ENCODE measurements at regions not wholly inside any gene's neighbourhood (a gene's known extent, or its start where the extent isn't known, plus 50 kb on each side); places are given as distances from the start of the nearest gene placed in this dataset.

DNA sequence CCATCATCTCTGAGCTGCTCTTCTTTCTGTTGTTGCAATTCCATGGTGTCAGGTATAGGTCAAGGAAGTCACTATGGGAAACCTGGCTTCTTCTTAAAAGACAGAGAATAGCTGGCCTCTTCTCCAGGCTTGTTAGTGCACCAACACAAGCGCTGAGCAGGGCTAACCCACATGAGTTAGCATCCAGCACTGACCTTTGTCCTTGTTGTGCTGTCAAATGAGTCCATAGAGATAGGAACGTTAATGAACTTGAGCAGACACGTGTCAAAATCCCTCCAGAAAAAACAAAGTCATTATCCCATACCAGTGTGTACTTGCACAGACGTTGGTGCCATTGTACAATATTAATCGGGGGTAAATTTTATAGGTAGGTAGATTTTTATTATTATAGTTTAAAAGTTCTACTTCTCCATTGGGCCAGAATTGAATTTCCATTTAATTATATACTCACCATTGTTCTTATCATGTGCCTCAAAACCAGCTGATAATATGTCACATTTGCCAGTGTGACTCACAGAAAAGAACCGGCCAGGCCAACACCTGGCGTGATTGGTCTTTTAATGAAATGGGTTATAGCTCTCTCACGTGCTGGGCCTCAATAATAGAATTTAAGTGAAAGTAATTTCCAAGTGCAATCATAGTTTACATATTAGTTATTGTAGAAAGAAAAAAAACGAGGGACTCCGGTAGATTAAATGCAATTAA, 468.8 kb upstream of the MGMT start:
- Histone ChIP-seq H3K9me3 (ENCODE audit: control insufficient read depth, low read length) (no peaks in the 10 kb centered on the region), H3K27me3 (ENCODE audit: control insufficient read depth, insufficient read depth, low read length) (no peaks in the 10 kb centered on the region), H3K4me1 (no peaks in the 10 kb centered on the region), H2AFZ (no peak overlapping the region), H3K9ac (no peak overlapping the region), H3K4me3 (ENCODE audit: low read depth, low read length) (no peak overlapping the region), H3K36me3 (ENCODE audit: control insufficient read depth, insufficient read depth, low read length) (no peaks in the 10 kb centered on the region), H3K27ac (no peak overlapping the region), H3K79me2 (no peaks in the 10 kb centered on the region), H3K4me2 (ENCODE audit: low read length) (no peak overlapping the region)
- TF ChIP-seq, protein P1, sequence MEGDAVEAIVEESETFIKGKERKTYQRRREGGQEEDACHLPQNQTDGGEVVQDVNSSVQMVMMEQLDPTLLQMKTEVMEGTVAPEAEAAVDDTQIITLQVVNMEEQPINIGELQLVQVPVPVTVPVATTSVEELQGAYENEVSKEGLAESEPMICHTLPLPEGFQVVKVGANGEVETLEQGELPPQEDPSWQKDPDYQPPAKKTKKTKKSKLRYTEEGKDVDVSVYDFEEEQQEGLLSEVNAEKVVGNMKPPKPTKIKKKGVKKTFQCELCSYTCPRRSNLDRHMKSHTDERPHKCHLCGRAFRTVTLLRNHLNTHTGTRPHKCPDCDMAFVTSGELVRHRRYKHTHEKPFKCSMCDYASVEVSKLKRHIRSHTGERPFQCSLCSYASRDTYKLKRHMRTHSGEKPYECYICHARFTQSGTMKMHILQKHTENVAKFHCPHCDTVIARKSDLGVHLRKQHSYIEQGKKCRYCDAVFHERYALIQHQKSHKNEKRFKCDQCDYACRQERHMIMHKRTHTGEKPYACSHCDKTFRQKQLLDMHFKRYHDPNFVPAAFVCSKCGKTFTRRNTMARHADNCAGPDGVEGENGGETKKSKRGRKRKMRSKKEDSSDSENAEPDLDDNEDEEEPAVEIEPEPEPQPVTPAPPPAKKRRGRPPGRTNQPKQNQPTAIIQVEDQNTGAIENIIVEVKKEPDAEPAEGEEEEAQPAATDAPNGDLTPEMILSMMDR (IDR thresholded peaks at IDR 0.05): no peak

DNA sequence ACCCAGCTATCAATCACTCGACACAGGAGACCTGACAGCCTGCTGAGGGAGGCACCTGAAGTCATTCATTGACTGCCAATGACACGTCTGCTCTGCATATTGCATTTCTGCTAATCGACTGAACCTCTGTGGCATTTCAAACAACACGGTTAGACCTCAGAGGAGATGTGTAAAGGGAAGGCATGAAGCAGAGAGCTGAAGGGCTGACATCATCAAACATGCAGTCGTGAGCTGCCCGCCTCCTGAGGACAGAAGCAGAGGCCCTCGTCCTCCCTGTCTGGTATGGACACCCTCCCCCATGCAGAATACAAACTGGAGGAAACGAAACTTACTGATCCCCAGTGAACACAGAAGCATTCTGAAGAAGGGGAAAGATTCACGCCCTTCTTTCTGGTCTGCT, 462.6 kb upstream of the MGMT start:
- Histone ChIP-seq H3K9ac (no peak overlapping the region), H3K27me3 (ENCODE audit: control insufficient read depth, insufficient read depth, low read length) (no peaks in the 10 kb centered on the region), H3K79me2 (no peaks in the 10 kb centered on the region), H3K4me1 (no peaks in the 10 kb centered on the region), H3K36me3 (ENCODE audit: control insufficient read depth, insufficient read depth, low read length) (no peaks in the 10 kb centered on the region), H3K9me3 (ENCODE audit: control insufficient read depth, low read length) (no peaks in the 10 kb centered on the region), H3K4me3 (ENCODE audit: low read depth, low read length) (no peak overlapping the region), H3K4me2 (ENCODE audit: low read length) (no peak overlapping the region), H2AFZ (no peak overlapping the region), H3K27ac (no peak overlapping the region)
- TF ChIP-seq, protein P1 (IDR thresholded peaks at IDR 0.05): no peak

DNA sequence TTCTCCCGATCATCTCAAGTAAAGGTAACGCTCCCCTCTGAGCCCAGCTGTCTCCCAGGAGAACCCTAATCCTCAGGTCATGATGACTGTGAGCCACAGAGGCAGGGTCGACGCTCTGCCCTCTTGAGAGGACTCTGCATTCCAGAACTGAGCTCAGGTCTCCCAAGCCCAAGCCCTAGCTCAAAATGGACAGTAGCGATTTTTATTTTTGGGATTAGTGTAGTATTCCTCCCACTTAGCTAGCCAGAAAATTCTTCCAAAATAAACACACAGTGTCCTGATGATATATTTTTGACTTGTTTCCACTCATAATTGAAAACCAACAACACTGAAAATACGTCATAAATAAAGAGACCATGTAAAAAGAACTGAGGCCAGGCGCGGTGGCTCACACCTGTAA, 462.0 kb upstream of the MGMT start:
- Histone ChIP-seq H3K79me2 (no peaks in the 10 kb centered on the region), H3K4me3 (ENCODE audit: low read depth, low read length) (no peak overlapping the region), H3K4me2 (ENCODE audit: low read length) (no peak overlapping the region), H3K27ac (no peak overlapping the region), H3K4me1 (no peaks in the 10 kb centered on the region), H2AFZ (no peak overlapping the region), H3K27me3 (ENCODE audit: control insufficient read depth, insufficient read depth, low read length) (no peaks in the 10 kb centered on the region), H3K9ac (no peak overlapping the region), H3K36me3 (ENCODE audit: control insufficient read depth, insufficient read depth, low read length) (no peaks in the 10 kb centered on the region), H3K9me3 (ENCODE audit: control insufficient read depth, low read length) (no peaks in the 10 kb centered on the region)
- TF ChIP-seq, protein P1 (IDR thresholded peaks at IDR 0.05): no peak

DNA sequence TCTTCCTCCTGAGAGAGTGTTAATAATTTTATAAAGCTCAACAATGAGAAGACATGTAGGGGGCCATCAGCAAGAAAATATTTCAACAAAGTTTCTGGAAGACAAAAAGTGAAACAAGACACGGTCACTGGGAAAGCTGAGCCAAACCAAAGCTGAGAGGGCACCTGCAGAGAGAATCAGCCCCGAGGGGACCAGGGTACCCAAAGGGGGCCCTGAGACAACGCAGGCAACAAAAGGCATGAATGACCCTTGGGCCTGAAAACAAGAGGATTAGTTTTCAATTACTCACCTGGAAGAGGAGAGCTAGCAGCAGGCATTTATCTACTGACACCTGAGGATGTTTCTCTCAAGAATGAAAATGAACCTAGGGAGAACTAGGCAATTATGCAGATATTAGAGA, 461.2 kb upstream of the MGMT start:
- TF ChIP-seq, protein P1 (IDR thresholded peaks at IDR 0.05): no peak

DNA sequence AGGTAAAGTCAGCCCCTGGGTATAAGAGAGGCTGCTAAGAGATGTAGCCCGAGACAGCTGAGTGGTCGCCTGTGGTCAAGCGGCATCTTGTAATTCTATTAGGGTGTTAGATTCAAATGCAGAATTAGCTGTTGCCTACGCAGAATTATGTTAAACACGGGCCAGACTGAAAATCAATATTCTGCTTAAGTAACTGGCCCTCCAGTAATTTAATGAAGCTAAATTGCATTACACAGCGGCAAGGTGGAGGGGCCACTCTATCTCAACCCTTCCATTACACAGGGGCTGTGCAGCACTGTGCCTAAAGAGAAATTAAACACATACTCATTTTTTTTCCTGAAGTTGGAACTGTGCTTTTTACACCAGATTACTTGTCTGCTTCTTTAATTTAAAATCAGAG, 448.5 kb upstream of the MGMT start:
- H3K27me3 ChIP-seq (ENCODE audit: control insufficient read depth, insufficient read depth, low read length): no peaks in the 10 kb centered on the region
- no peak overlapping the region for H3K4me2 ChIP-seq (ENCODE audit: low read length)
- H3K79me2 ChIP-seq: no peaks in the 10 kb centered on the region
- H3K4me3 ChIP-seq (ENCODE audit: low read depth, low read length): no peak overlapping the region
- H3K4me1 ChIP-seq: peaks cover 5% of the 10 kb centered on the region
- no peaks in the 10 kb centered on the region for H3K9me3 ChIP-seq (ENCODE audit: control insufficient read depth, low read length)
- H3K27ac ChIP-seq: no peak overlapping the region
- H3K36me3 ChIP-seq (ENCODE audit: control insufficient read depth, insufficient read depth, low read length): no peaks in the 10 kb centered on the region
- no peak overlapping the region for H2AFZ ChIP-seq
- H3K9ac ChIP-seq: no peak overlapping the region
- TF ChIP-seq, protein P1 (IDR thresholded peaks at IDR 0.05): no peak

More for the DNA sequence above, 461.2 kb upstream of the MGMT start:
- Histone ChIP-seq H3K79me2 (no peaks in the 10 kb centered on the region), H3K4me2 (ENCODE audit: low read length) (no peak overlapping the region), H3K9ac (no peak overlapping the region), H3K4me1 (no peaks in the 10 kb centered on the region), H2AFZ (no peak overlapping the region), H3K4me3 (ENCODE audit: low read depth, low read length) (no peak overlapping the region), H3K36me3 (ENCODE audit: control insufficient read depth, insufficient read depth, low read length) (no peaks in the 10 kb centered on the region), H3K9me3 (ENCODE audit: control insufficient read depth, low read length) (no peaks in the 10 kb centered on the region), H3K27ac (no peak overlapping the region), H3K27me3 (ENCODE audit: control insufficient read depth, insufficient read depth, low read length) (no peaks in the 10 kb centered on the region)

Measured in parathyroid adenoma (tissue), 2 donors.